ENCODE measurements at regions not wholly inside any gene's neighbourhood (a gene's known extent, or its start where the extent isn't known, plus 50 kb on each side); places are given as distances from the start of the nearest gene placed in this dataset.

- TF ChIP-seq POLR2A (IDR thresholded peaks at IDR 0.05) (no peak), CTCF (IDR thresholded peaks at IDR 0.05) (no peak), EP300 (IDR thresholded peaks at IDR 0.05) (no peak)
These were observed 92.7 kb upstream of the LY86 start for GRCh38 chr6:6495851-6496250.
